ENCODE measurements at regions not wholly inside any gene's neighbourhood (a gene's known extent, or its start where the extent isn't known, plus 50 kb on each side); places are given as distances from the start of the nearest gene placed in this dataset.

DNA sequence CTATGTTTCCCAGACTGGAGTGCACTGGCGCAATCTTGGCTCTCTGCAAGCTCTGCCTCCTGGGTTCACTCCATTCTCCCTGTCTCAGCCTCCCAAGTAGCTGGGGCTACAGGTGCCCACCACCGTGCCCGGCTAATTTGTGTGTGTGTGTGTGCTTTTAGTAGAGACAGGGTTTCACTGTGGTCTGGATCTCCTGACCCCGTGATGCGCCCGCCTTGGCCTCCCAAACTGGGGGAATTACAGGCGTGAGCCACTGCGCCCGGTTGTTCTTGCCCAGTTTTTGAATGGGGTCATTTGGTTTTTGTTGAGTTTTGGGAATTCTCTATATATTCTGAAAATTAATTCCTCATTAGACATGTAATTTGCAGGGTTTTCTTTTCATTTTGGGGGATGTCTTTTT is 238.4 kb upstream of the PRR20A start:
- ChIA-PET POLR2A (no interaction called here), CTCF (no interaction called here)
- DNase-seq (ENCODE audit: extremely low spot score): no peak
- TF ChIP-seq FOXA1 (IDR thresholded peaks at IDR 0.05) (no peak), LEF1 (IDR thresholded peaks at IDR 0.05; ENCODE audit: borderline replicate concordance) (no peak), NFRKB (IDR thresholded peaks at IDR 0.05) (no peak), CTBP1 (IDR thresholded peaks at IDR 0.05; ENCODE audit: borderline replicate concordance) (no peak), SP1 (IDR thresholded peaks at IDR 0.05) (no peak), TARDBP (IDR thresholded peaks at IDR 0.05) (no peak), L3MBTL2 (conservative IDR thresholded peaks at IDR 0.05) (no peak), ZNF384 (IDR thresholded peaks at IDR 0.05) (no peak), FOXM1 (IDR thresholded peaks at IDR 0.05; ENCODE audit: borderline replicate concordance) (no peak), ELF4 (IDR thresholded peaks at IDR 0.05) (no peak), ARNT (IDR thresholded peaks at IDR 0.05) (no peak), SUZ12 (IDR thresholded peaks at IDR 0.05) (no peak), HDGF (IDR thresholded peaks at IDR 0.05; ENCODE audit: borderline replicate concordance) (no peak)

DNA sequence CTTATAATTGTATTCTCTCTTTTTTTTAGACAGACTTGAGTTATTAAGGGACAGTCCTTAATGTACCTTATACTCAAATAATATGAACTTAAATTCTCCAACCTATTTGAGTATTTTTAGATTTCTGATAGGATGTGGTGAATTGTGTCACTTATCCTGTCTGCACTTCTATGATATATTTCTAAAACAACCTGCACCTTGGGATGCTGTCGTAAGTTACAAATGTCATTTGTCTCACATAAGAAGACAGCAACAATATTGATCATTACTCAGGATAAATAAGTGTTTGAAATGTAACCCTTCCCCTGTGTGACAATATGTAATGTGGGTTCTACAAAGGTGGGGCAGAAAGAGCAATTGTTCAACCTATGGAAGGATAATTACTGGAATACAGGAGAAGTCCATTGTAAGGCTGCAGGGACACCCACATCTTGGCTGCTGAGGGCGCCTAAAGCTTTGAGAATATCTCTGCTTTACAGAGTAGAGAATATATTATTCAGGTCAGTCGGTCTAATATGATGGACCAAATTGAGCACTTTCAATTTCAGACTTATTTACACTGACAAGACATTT is 236.9 kb upstream of the PRR20A start:
- POLR2A ChIA-PET: no interaction called here
- CTCF ChIA-PET: no interaction called here
- TF ChIP-seq LEF1 (IDR thresholded peaks at IDR 0.05; ENCODE audit: borderline replicate concordance): no peak
- DNase-seq (ENCODE audit: extremely low spot score): no peak

- TF ChIP-seq FOXM1 (IDR thresholded peaks at IDR 0.05; ENCODE audit: borderline replicate concordance): no peak
- TF ChIP-seq SUZ12 (IDR thresholded peaks at IDR 0.05): no peak
- TF ChIP-seq, protein P1, sequence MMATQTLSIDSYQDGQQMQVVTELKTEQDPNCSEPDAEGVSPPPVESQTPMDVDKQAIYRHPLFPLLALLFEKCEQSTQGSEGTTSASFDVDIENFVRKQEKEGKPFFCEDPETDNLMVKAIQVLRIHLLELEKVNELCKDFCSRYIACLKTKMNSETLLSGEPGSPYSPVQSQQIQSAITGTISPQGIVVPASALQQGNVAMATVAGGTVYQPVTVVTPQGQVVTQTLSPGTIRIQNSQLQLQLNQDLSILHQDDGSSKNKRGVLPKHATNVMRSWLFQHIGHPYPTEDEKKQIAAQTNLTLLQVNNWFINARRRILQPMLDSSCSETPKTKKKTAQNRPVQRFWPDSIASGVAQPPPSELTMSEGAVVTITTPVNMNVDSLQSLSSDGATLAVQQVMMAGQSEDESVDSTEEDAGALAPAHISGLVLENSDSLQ (IDR thresholded peaks at IDR 0.05): no peak
- no peak for TF ChIP-seq CTBP1 (IDR thresholded peaks at IDR 0.05; ENCODE audit: borderline replicate concordance)
- TF ChIP-seq BHLHE40 (IDR thresholded peaks at IDR 0.05; ENCODE audit: borderline replicate concordance): no peak
- TF ChIP-seq HDGF (IDR thresholded peaks at IDR 0.05; ENCODE audit: borderline replicate concordance): no peak
- no peak for TF ChIP-seq LEF1 (IDR thresholded peaks at IDR 0.05; ENCODE audit: borderline replicate concordance)
- TF ChIP-seq L3MBTL2 (conservative IDR thresholded peaks at IDR 0.05): no peak
- no peak for TF ChIP-seq SP1 (IDR thresholded peaks at IDR 0.05)
- ChIA-PET CTCF (no interaction called here), POLR2A (no interaction called here)
- no peak for DNase-seq (ENCODE audit: extremely low spot score)
These were observed 233.8 kb upstream of the PRR20A start for GRCh38 chr13:56906909-56907308.

GRCh38 chr13:56907766-56908165 is 233.0 kb upstream of the PRR20A start:
- DNase-seq (ENCODE audit: extremely low spot score): no peak
- POLR2A ChIA-PET: no interaction called here
- CTCF ChIA-PET: no interaction called here
- TF ChIP-seq FOXK2 (IDR thresholded peaks at IDR 0.05) (no peak), SP1 (IDR thresholded peaks at IDR 0.05) (no peak), LEF1 (IDR thresholded peaks at IDR 0.05; ENCODE audit: borderline replicate concordance) (no peak)

DNA sequence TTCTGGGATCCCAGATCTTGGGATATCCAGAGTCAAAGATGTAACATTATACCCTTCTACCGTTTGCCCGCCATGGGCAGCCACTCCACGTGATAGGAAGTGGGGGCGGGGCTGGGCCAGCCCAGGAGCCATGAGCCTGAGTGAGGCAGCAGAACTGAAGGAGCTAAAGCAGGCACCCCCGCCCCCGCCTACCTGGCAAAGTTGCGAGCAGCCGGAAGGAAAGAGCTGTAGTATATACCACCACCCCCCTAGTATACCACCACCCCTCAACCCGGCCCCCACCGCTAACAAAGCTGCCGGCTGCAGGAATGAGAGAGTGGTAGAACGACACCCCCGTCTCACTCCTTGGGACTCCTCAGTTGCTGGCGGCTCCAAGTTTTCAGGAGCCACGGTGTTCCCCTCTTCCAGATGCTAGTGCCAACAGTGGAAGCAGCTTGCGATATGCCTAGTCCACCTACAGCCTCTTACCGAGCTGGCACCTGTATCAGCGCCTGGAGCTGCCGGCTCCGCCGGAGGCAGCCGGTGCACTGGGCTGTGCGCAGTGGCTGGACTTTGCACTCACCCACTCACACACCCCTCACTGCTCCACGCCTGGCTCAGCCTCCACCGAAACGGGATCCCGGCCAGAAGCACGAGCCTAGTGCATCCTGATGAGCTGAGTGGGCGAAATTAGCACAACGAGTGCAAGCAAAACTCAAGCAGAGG is 230.7 kb upstream of the PRR20A start:
- TF ChIP-seq TARDBP (IDR thresholded peaks at IDR 0.05) (no peak), ARNT (IDR thresholded peaks at IDR 0.05) (no peak), HDGF (IDR thresholded peaks at IDR 0.05; ENCODE audit: borderline replicate concordance) (no peak), L3MBTL2 (conservative IDR thresholded peaks at IDR 0.05) (no peak), NFRKB (IDR thresholded peaks at IDR 0.05) (no peak), FOXK2 (IDR thresholded peaks at IDR 0.05) (no peak), FOXM1 (IDR thresholded peaks at IDR 0.05; ENCODE audit: borderline replicate concordance) (no peak)
- DNase-seq (ENCODE audit: extremely low spot score): no peak
- POLR2A ChIA-PET: no interaction called here
- CTCF ChIA-PET: no interaction called here

DNA sequence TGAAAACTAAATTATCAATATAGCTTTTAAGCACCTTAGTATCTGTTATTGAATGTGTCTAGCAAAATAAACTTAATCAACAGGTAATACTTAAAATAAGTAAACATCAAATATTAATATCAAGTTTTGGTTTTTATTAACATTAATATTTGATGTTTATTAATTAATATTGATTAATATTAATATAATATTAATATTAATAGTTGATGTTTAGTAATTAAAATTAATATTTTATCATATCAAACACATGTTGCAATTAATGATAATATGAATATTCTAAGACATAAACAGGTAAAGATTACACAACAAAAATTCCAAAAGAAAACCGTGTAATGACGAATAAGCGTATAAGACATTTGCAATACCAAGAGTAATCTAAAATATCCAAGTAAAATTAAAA is 222.8 kb upstream of the PRR20A start:
- POLR2A ChIA-PET: no interaction called here
- no peak for DNase-seq (ENCODE audit: extremely low spot score)
- CTCF ChIA-PET: no interaction called here
- TF ChIP-seq LEF1 (IDR thresholded peaks at IDR 0.05; ENCODE audit: borderline replicate concordance): no peak
- no peak for TF ChIP-seq FOXA1 (IDR thresholded peaks at IDR 0.05)
- TF ChIP-seq, protein P1 (IDR thresholded peaks at IDR 0.05): no peak
- TF ChIP-seq NFRKB (IDR thresholded peaks at IDR 0.05): no peak
- TF ChIP-seq FOXK2 (IDR thresholded peaks at IDR 0.05): no peak
- no peak for TF ChIP-seq ARNT (IDR thresholded peaks at IDR 0.05)
- TF ChIP-seq SP1 (IDR thresholded peaks at IDR 0.05): no peak
- TF ChIP-seq SUZ12 (IDR thresholded peaks at IDR 0.05): no peak
- no peak for TF ChIP-seq FOXM1 (IDR thresholded peaks at IDR 0.05; ENCODE audit: borderline replicate concordance)
- TF ChIP-seq ZNF384 (IDR thresholded peaks at IDR 0.05): no peak
- TF ChIP-seq ELF4 (IDR thresholded peaks at IDR 0.05): no peak
- TF ChIP-seq TARDBP (IDR thresholded peaks at IDR 0.05): no peak
- TF ChIP-seq HDGF (IDR thresholded peaks at IDR 0.05; ENCODE audit: borderline replicate concordance): no peak
- no peak for TF ChIP-seq BHLHE40 (IDR thresholded peaks at IDR 0.05; ENCODE audit: borderline replicate concordance)
- no peak for TF ChIP-seq L3MBTL2 (conservative IDR thresholded peaks at IDR 0.05)
- TF ChIP-seq CTBP1 (IDR thresholded peaks at IDR 0.05; ENCODE audit: borderline replicate concordance): no peak

GRCh38 chr13:56923626-56924140 is 217.0 kb upstream of the PRR20A start:
- no peak for DNase-seq (ENCODE audit: extremely low spot score)
- CTCF ChIA-PET: no interaction called here
- POLR2A ChIA-PET: no interaction called here
- no peak for TF ChIP-seq ZNF384 (IDR thresholded peaks at IDR 0.05)
- TF ChIP-seq ELF4 (IDR thresholded peaks at IDR 0.05): no peak
- TF ChIP-seq CTBP1 (IDR thresholded peaks at IDR 0.05; ENCODE audit: borderline replicate concordance): no peak
- no peak for TF ChIP-seq LEF1 (IDR thresholded peaks at IDR 0.05; ENCODE audit: borderline replicate concordance)
- TF ChIP-seq SP1 (IDR thresholded peaks at IDR 0.05): no peak
- TF ChIP-seq L3MBTL2 (conservative IDR thresholded peaks at IDR 0.05): no peak
- TF ChIP-seq SUZ12 (IDR thresholded peaks at IDR 0.05): no peak
- TF ChIP-seq HDGF (IDR thresholded peaks at IDR 0.05; ENCODE audit: borderline replicate concordance): no peak
- TF ChIP-seq FOXK2 (IDR thresholded peaks at IDR 0.05): no peak
- TF ChIP-seq, protein P1 (IDR thresholded peaks at IDR 0.05): no peak
- TF ChIP-seq TARDBP (IDR thresholded peaks at IDR 0.05): no peak
- TF ChIP-seq FOXM1 (IDR thresholded peaks at IDR 0.05; ENCODE audit: borderline replicate concordance): no peak
- no peak for TF ChIP-seq BHLHE40 (IDR thresholded peaks at IDR 0.05; ENCODE audit: borderline replicate concordance)
- no peak for TF ChIP-seq ARNT (IDR thresholded peaks at IDR 0.05)
- no peak for TF ChIP-seq NFRKB (IDR thresholded peaks at IDR 0.05)
- no peak for TF ChIP-seq FOXA1 (IDR thresholded peaks at IDR 0.05)
